HG03060 (cell line): ENCODE measurements at regions not wholly inside any gene's neighbourhood (a gene's known extent, or its start where the extent isn't known, plus 50 kb on each side); places are given as distances from the start of the nearest gene placed in this dataset.
"Not testable (repeated sequence)": the region's sequence is repeated elsewhere in the genome, so short reads cannot be mapped to it uniquely, and the experiment has no call there.

Source experiments
- ATAC-seq: cut with Tn5 transposase; IDR thresholded peaks from one replicate; pipeline ENCODE4 v1.9.1; 2021; ENCODE audit warnings: low read depth, moderate number of reproducible peaks; ENCODE audit not compliant: unreplicated experiment

DNA sequence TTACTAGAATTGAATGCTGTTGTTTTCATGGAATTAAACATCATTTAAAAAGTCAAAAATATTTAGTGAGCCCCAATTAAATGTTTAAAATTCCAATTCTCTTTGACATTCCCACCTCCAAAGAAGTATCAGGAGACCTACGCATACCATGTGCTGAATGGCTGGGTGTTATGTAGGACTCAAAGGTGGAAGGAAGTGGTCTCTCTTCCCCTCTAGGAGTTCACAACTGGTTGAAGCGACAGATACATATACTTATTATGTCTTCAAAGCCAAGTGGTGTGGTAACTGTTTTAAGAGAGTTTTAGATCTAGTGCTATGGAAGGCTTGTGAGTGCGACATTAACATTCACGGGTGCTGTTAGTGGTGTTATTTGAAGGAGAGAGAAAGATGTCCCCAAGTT lies 464.0 kb downstream of the ATP23 start:
- ATAC-seq, result no peak

- no peak for ATAC-seq
Observed at GRCh38 chr12:58408516-58408915, 467.1 kb downstream of the ATP23 start.

DNA sequence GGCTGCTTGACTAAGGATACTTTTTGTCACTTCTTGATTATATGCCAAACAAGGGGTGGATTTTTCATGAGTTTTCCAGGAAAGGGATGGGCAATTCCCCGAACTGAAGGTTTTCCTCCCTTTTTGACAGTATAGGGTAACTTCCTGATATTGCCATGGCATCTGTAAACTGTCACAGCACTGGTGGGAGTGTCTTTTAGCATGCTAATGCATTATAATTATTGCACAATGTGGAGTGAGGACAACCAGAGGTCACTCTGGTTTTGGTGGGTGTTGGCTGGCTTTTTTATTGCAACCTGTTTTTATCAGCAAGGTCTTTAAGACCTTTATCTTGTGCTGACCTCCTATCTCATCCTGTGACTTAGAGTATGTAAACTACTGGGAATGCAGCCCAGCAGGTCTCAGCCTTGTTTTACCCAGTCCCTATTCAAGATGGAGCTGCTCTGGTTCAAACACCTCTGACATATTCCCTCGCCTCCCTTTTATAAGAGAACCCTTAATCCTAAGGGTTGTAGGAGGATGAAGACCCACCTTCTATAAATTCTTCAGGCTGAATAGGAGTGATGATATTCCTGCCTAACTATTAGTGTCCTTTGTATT lies 471.2 kb downstream of the ATP23 start:
- no peak for ATAC-seq

- no peak for ATAC-seq
Observed at GRCh38 chr12:58413794-58414193, 472.4 kb downstream of the ATP23 start.

DNA sequence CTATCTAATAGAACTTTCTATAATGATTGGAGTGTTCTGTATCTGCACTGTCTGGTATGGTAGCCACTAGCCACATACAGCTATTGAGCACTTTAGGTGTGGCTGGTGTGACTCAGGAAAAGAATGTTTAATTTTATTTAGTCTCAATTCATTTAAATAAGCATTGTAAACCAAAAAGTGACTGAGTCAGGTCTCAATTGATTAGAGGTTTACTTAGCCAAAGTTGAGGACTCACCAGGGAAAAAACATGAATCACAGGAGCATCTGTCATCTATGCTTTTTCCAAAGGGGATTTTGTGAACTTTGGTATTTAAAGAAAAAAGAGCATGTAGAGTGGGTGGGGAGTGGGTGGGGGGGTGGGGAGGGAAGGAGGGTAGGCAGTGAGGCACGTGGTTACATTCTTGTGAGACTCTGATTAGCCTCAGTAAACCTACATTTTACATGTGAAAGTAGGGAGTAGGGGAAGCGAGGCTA lies 473.1 kb downstream of the ATP23 start:
- ATAC-seq, result no peak

DNA sequence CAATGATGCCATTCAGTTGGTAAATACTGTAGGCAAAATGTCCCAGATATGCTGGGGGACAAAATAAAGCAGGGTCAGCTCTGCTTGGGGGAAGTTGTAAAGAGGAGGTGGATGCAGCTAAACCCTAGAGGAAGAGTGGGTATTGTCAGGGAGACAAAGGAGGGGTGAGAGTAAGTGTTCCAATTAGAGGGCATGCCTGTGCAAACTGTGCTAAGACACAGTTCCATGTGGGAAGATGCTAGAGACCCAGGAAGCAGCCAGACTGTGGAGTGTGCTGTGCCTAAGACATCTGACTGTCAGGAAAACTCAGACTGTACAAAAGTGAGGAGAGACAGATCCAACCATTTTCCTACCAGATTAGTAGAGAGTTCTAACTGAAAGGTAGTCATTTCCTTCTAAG lies 474.3 kb downstream of the ATP23 start:
- no peak for ATAC-seq

GRCh38 chr12:58416236-58416635 lies 474.9 kb downstream of the ATP23 start:
- no peak for ATAC-seq

DNA sequence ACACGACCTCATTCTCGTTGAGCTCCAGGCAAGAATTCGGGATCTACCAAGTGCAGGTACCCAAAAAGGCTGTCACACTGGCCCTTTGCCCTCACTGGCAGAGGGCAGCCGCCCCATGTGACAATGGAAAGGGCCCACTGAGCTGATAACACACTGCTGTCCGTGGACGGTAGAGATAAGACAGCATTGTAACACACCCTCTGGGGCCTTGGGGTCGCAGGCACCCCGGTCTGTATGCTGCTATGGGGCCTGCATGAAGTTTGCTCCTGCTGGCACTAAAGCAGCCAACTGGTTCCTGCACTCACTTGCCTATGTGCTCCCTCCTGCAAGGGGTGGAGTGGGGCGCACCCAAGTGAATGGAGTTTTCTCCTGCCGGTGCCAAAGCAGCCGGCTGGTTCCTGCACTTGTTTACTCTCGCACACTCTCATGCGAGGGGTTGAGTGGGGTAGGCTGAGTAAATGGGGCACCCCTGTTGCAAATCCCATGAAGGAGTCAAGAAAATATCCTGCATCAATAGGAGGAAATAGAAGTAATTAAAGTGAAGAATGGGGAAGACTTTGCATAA lies 477.9 kb downstream of the ATP23 start:
- no peak for ATAC-seq

GRCh38 chr12:58419905-58420304 lies 478.5 kb downstream of the ATP23 start:
- no peak for ATAC-seq

DNA sequence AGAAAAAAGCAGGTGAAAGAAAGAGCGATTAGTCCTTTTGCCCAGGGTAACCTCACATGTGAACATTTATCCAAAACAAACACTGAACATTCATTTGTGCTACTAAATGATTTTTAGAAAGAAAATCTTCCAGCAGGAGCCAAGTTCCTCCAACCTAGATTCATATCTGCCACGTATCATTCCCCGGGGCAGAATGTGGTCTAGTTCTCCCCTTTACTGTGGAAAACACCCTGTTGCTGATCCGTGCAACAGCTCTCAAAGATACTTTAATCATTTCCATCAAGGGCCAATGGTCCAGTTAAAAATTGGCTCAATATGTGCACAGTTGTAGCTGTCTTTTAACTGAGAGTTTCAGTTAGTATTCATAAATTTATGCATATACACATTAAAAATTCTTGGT lies 479.1 kb downstream of the ATP23 start:
- ATAC-seq, result no peak

DNA sequence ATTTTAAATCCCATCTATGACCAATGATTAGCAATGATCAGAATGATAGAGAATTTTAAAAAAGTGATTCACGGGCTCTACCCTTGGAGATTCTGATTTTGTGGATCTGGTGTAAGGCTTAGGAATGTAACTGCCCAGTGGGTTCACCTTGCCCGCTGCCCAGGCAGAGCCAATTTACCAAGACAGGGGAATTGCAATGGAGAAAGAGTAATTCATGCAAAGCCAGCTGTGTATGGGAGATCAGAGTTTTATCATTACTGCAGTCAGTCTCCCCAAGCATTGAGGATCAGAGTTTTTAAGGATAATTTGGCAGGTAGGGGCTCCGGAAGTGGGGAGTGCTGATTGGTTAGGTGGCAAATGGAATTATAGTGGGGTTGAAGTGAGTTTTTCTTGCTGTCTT lies 480.6 kb downstream of the ATP23 start:
- ATAC-seq, result no peak

DNA sequence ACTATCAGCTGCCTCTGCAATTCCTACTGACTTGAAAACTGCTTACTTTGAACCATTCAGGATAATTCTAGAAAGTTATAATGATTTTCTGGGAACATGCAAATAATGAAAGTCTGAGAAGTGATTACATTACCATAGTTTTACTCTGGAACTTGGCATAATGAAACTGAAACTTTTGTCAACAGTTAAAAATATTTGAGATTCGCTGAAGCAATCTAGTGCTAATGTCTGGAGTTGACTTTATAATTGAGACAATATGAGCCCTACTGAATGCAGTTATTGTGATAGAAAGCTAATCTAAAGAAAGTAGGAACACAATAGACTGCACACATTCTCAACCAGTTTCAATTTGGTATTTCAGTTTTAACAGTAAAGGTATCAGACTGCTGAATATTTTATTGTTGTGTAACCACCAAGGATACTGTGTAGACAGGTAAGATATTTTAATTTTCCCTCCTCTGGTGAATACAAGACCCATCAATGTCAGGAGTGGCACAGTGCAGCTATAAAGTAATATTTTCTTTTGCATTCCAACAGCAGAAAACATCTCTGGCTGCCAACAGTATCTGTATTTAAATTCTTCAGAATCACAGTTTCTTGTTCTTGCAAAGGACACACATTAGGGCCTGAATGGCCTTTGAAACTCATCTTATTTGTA lies 483.5 kb downstream of the ATP23 start:
- ATAC-seq, result peak; percentile 28

- ATAC-seq, result peak; percentile 87
Observed at GRCh38 chr12:58425481-58426392, 484.4 kb downstream of the ATP23 start.

- ATAC-seq, result not testable (repeated sequence)
Observed at GRCh38 chr12:58426437-58426836, 485.1 kb downstream of the ATP23 start.

GRCh38 chr12:58433959-58434358 lies 486.3 kb downstream of the LRIG3 start:
- ATAC-seq, result no peak

- ATAC-seq, result no peak
Observed at GRCh38 chr12:58434726-58435125, 485.6 kb downstream of the LRIG3 start.

GRCh38 chr12:58435647-58436046 lies 484.7 kb downstream of the LRIG3 start:
- no peak for ATAC-seq

GRCh38 chr12:58441483-58441882 lies 478.8 kb downstream of the LRIG3 start:
- ATAC-seq, result no peak

GRCh38 chr12:58443273-58443980 lies 476.9 kb downstream of the LRIG3 start:
- no peak for ATAC-seq

- ATAC-seq, result no peak
Observed at GRCh38 chr12:58443981-58444371, 476.3 kb downstream of the LRIG3 start.
